ENCODE measurements at regions not wholly inside any gene's neighbourhood (a gene's known extent, or its start where the extent isn't known, plus 50 kb on each side); places are given as distances from the start of the nearest gene placed in this dataset.

GRCh38 chr7:24428676-24429075 lies 144.6 kb upstream of the PALS2 start:
- TF ChIP-seq POLR2A (IDR thresholded peaks at IDR 0.05): no peak
- TF ChIP-seq CTCF (IDR thresholded peaks at IDR 0.05 in 4 of 5, conservative IDR thresholded peaks at IDR 0.05 in 1 of 5): no peak

Data from gastrocnemius medialis (tissue), 4 donors.